LHCN-M2 (cell line): ENCODE measurements at regions not wholly inside any gene's neighbourhood (a gene's known extent, or its start where the extent isn't known, plus 50 kb on each side); places are given as distances from the start of the nearest gene placed in this dataset.
A peak's percentile ranks its signal among the peaks of the same experiment; 100 is the strongest.

Source experiments
- DNase-seq: peaks from one replicate; pipeline ENCODE4 v3.0.0-alpha.2; 2012; ENCODE audit warnings: low read depth

DNA sequence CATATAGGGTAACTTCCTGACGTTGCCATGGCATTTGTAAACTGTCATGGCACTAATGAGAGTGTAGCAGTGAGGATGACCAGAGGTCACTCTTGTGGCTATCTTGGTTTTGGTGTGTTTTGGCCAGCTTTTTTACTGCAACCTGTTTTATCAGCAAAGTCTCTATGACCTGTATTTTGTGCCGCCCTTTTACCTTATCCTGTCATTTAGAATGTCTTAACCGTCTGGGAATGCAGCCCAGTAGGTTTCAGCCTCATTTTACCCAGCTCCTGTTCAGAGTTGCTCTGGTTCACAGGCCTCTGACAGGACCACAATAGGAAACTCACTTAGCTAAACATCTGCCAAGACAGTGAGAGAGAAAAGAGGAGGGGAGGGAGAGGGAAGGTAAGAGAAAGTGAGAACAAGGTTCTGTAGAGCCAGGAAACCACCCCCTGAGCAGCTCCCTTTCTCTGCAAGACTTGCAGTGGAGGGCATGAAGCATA, 64.8 kb upstream of the PLEKHG3 start:
- no peak for DNase-seq

GRCh38 chr14:64640839-64641238, 63.4 kb upstream of the PLEKHG3 start:
- no peak for DNase-seq

DNA sequence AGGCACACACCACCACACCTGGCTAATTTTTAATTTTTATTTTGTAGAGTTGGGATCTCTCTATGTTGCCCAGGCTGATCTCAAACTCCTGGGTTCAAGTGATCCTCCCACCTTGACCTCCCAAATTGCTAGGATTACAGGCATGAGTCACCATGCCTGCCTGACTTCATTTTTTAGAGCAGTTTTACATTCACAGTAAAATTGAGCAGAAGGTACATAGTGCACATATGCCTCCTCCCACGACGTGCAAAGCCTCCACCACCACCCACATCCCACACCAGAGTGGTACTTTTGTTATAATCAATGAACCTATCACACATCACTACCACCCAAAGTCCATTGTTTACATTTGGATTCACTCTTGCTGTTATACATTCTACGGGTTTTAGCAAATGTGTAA, 62.5 kb upstream of the PLEKHG3 start:
- DNase-seq, result no peak

DNA sequence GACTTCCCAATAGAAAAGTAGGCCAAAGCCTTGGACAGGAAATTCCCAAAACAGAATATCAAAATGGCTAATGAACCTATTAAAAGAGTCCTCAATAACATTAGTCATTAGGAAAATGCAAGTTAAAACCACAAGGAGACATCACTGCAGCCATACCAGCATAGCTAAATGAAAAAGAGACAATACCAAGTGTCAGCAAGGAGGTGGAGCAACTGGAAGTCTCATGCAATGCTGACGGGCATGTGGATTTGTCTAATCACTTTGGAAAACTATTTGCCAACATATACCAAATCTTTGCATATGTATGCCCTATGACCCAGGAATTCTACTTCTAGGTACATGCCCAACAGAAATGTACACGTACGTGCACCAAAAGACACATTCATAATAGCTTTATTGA, 60.5 kb upstream of the PLEKHG3 start:
- DNase-seq, result no peak

GRCh38 chr14:64644629-64645028, 59.6 kb upstream of the PLEKHG3 start:
- no peak for DNase-seq

- peak; percentile 81 for DNase-seq
Measured at GRCh38 chr14:64645220-64645892, 58.9 kb upstream of the PLEKHG3 start.

GRCh38 chr14:64646103-64646502, 58.1 kb upstream of the PLEKHG3 start:
- no peak for DNase-seq

GRCh38 chr14:64649383-64649998, 54.7 kb upstream of the PLEKHG3 start:
- no peak for DNase-seq

DNA sequence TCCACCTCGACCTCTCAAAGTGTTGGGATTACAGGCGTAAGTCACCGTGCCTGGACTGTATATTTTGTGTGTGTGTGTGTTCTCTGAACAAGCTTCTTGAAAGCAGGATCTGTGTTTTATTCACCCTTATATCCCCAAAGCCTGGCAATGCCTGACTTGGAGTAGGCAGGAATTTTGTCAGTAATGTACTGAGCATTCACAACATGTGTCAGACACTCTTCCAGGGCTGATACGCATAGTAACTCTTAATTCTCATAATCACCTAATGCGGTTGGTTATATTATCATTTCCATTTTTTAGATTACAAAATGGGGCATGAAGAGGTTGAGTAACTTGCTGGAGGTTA, 50.4 kb upstream of the PLEKHG3 start:
- DNase-seq, result no peak

GRCh38 chr14:64654246-64654900, 49.9 kb upstream of the PLEKHG3 start:
- peak; percentile 91 for DNase-seq
